ENCODE measurements at regions not wholly inside any gene's neighbourhood (a gene's known extent, or its start where the extent isn't known, plus 50 kb on each side); places are given as distances from the start of the nearest gene placed in this dataset.

DNA sequence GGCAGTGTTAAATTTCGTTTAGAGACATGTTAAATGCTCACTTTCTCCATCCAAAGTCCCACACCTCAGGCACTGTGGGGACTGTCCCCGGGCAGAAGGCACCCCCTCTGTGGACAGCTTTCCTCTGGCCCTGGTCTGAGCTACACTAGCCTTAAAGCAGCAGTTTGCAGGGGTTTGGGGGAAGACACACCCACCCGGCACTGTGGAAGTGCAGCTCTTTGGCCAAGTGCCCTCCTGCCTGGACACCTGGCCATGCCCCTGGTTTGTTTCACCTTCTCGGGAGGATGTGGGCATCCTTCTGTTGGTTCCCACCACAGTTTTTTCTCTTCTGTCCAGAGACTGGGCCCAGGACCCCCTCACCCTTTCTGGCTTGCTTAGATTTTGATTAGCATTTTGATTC is 1254.7 kb downstream of the BRD1 start:
- no peak for DNase-seq (ENCODE audit: low read depth, low spot score)

GRCh38 chr22:48570912-48571311 is 1256.8 kb downstream of the BRD1 start:
- DNase-seq (ENCODE audit: low read depth, low spot score): no peak

DNA sequence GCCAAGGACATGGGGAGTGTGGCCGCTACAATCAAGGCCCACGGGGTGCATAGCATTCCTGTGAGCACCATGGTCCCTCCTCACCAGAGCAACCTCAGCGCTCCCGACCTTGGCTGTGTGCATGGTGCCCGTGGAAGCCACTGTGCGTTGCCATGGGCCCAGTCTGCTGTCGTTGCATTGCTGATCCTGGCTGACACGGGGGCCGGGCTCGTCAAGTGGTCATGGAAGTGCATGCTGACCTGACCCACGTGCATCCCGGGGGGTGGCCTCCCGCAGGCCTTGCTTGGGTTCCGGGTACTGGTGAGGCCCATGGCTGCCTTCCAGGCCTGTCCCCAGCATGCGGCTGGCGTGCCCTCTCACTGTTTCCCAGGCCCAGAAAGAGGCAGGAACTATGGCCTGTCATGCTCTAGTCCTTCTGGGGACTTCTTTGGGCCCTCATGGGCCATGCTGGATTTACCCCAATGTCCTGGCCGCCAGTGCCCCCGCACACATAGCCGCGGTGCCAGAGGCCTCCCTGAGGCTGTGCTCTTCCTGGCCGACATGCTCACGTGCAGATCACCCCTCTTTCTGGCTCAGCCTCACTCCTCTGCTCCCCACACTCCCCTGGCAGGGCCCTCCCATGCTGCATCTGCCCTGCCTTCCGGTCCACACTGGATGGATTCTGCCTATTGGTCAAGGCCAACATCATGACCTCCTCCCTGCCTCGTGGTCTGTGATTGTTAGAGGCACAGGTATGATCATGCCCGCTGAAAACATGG is 1258.0 kb downstream of the BRD1 start:
- DNase-seq (ENCODE audit: low read depth, low spot score): no peak

GRCh38 chr22:48568736-48569330 is 1258.8 kb downstream of the BRD1 start:
- no peak for DNase-seq (ENCODE audit: low read depth, low spot score)

DNA sequence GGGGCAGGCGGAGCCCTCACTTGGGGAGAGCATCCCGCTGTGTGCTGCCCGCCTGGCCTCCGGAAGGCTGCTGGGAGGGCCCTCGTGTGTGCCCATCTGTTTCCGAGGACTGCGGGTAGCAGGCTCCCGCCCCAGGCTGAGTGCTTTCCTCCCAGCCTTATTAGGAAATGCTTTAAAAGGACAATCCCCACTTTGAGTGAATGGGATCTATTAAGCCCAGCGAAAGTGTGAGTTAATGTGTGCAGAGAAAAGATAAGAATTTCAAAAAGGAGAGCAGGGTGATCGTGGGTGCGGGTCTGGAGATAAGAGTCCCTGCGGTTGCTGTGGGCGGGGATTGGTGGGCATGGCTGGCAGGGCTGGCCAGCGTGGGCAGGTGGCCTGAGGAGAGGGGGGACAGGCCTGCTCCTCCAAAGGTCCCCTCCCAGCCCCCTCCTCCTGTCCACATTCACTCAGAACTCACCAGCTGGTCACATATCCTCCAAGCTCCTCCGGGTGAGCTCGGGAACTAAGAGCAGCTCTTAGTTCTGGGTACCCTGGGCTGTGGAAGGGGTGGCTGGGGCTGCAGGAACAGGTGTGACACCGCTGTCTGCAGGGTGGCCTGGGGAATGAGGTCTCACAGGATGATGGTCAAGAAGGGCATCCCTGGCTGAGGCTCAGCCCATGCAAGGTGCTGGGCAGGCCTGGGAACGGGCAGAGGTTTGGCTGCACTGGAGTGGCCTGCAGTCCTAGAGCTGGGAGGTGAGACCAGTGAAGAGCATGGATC is 1260.3 kb downstream of the BRD1 start:
- no peak for DNase-seq (ENCODE audit: low read depth, low spot score)

- DNase-seq (ENCODE audit: low read depth, low spot score): no peak
Measured at GRCh38 chr22:48566741-48567140, 1260.9 kb downstream of the BRD1 start.

GRCh38 chr22:48565901-48566501 is 1261.7 kb downstream of the BRD1 start:
- no peak for DNase-seq (ENCODE audit: low read depth, low spot score)

GRCh38 chr22:48564995-48565394 is 1262.7 kb downstream of the BRD1 start:
- DNase-seq (ENCODE audit: low read depth, low spot score): no peak

GRCh38 chr22:48563966-48564330 is 1263.7 kb downstream of the BRD1 start:
- no peak for DNase-seq (ENCODE audit: low read depth, low spot score)

DNA sequence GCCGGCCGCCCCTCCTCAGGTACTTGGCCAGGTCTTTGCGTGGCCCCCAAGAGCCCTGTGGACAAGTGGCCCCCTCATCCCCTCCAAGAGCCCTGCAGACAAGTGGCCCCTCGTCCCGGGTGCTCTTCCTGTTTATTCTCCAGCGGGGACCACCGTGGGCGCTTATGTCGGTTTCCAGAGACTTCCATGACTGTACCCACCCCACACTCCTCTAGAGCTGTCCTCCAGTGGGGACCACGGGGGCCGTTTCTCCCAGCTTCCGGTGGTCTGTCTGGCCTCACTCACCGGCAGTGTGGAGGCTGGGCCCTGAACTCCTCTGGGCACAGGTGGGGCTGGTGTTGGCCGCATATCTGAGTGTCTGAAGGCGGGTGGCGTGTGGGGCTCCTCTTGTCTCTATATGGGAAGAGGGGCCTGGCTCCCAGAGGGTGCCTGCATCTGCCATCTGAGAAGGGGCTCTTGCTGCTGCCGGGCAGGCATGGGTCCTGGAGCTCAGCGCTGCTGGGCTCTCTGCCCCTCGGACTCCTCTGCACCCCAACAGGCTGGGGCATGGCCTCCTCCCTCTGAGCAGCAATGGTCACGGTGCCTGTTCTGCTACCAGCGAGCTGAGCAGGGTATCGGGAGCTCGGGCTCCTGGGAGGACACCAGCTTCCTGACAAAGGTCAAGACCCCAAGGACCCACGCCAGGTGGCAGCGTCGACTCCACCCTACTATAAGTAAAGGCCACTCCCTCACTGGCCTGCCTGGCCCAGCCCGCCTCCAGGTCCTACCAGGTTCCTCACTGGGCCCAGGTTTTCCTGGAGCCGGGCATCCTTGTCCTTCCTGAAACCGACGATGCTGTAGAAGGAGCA is 1264.3 kb downstream of the BRD1 start:
- no peak for DNase-seq (ENCODE audit: low read depth, low spot score)

DNA sequence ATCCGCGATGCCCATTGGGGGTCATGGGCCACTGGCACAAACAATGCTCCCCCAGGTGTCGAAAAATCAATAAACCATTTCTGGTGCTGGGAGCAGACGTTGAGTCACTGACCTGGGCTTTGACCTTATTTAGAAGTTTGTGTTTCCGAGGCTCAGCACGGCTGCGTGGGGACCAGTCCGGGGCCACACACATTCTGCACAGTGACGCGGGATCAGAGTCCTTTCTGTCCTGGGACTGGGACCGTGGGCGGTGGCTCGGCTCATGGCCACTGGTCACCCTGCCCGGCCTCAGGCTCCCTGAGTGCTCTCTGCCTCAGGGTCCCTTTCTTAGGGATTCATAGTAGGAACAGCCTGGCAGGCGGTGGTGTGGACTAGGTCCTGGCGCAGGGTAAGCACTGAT is 1266.0 kb downstream of the BRD1 start:
- DNase-seq (ENCODE audit: low read depth, low spot score): no peak

GRCh38 chr22:48560836-48561235 is 1266.8 kb downstream of the BRD1 start:
- DNase-seq (ENCODE audit: low read depth, low spot score): no peak

GRCh38 chr22:48560389-48560751 is 1267.3 kb downstream of the BRD1 start:
- DNase-seq (ENCODE audit: low read depth, low spot score): no peak

DNA sequence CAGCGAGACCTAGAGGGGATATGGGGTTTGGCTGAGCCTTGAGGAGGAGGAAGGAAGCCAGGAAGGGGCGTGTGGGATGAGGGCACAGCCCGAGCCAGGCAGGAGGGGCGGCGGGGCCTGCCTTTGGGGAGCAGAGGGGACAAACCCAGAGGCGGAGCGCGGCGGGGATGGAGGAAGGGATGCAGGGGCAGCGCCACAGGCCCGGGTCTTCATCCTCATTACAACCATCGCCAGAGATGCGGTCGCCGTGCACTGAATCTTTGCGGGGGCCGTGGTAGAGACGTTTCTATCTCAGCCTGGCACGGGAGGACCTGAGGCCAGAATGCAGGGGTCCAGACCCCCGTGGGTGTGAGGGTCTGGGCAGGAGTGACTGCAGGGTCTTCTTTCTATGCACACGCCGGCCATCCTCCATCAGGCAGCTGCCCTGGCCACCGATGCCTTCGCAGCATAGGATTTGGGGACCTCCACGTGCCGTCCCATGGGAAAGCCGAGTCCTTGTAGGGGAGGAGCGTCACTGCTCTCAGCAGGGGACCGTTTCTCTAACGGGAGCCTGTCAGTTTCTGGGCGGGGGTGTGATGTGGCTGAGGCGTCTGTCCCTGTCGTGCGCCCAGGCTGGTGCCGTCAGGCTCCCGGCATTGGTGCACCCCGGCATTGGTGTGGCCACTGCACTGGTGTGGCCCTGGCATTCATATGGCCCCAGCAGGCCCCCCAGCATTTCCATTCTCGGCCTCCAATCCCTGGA is 1267.9 kb downstream of the BRD1 start:
- DNase-seq (ENCODE audit: low read depth, low spot score): no peak

DNA sequence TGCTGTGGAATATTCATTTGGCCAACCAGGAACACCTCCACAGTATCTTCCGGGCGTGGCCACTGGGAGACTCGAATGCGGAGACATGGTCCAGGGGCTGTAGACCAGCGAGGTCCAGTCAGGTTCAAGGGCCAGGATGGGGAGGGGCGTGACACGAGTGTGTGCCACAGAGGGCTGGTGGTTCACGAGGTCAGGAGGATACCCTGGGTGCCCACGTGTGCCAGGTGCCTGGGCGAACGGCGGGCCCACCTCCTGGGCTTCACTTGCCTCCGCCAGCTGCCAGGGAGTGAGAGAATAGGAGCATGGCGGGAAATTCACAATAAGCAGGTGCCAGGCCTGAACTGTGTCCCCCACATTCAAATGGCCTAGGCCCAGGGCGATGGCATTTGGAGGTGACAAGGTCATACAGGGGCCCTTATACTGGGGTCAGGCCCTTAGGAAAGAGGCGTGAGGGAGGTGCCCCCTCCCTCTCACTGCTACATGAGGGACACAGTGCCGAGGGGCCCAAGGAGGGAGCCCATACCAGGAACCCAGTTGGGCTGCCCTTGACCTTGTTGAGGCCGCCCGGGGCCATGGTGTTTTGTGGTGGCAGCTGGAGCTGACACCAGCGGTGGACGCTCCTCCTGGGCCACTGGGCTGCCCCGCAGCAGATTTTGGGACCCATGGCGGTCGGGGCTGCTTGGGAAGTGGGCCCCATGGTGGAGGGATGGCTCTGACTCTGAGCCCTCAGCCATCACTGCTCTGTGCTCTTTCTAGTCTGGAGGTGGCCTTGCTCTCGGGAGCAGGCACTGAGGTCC is 1268.9 kb downstream of the BRD1 start:
- no peak for DNase-seq (ENCODE audit: low read depth, low spot score)

DNA sequence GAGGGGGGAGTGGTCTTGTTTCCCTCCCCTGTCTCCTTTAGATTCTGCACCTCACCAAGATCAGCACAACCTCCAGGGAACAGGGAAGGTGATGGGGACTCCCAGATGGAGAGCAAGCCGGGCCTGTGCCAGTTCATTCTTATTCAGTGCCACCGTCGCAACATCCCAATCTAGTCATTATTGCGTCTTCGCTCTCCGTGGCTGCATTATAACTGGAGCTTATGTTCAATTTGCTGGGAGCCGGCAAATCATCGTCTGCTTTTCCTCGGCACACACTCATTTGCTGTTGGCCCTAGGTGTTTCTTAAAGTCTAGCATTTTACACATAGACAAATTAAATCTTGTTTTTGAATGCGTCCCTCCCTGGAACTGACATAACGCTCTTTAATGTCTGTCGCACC is 1269.7 kb downstream of the BRD1 start:
- DNase-seq (ENCODE audit: low read depth, low spot score): no peak

DNA sequence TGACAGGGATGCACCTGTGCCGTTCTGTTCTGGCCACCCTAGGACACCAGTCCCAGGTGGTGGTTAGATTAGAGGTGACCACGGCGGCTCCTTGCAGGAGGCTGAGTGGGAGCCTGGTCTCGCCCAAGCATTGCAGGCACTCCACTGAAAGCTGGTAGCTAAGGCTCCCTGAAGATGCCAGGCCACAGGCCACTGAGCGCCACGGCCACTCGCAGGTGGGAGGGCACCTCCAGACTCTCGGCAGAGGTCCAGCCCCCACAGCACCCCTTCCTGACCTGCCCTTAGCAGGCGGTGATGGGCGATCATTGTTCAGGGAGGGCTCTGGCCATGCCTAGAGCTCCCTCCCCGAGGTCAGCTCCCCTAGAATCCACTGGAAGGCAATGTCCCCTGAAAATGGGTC is 1270.2 kb downstream of the BRD1 start:
- no peak for DNase-seq (ENCODE audit: low read depth, low spot score)

- DNase-seq (ENCODE audit: low read depth, low spot score): no peak
Measured at GRCh38 chr22:48556751-48557150, 1270.9 kb downstream of the BRD1 start.

- no peak for DNase-seq (ENCODE audit: low read depth, low spot score)
Measured at GRCh38 chr22:48556222-48556621, 1271.5 kb downstream of the BRD1 start.

- DNase-seq (ENCODE audit: low read depth, low spot score): no peak
Measured at GRCh38 chr22:48555606-48556005, 1272.1 kb downstream of the BRD1 start.
